ENCODE measurements at regions not wholly inside any gene's neighbourhood (a gene's known extent, or its start where the extent isn't known, plus 50 kb on each side); places are given as distances from the start of the nearest gene placed in this dataset.

DNA sequence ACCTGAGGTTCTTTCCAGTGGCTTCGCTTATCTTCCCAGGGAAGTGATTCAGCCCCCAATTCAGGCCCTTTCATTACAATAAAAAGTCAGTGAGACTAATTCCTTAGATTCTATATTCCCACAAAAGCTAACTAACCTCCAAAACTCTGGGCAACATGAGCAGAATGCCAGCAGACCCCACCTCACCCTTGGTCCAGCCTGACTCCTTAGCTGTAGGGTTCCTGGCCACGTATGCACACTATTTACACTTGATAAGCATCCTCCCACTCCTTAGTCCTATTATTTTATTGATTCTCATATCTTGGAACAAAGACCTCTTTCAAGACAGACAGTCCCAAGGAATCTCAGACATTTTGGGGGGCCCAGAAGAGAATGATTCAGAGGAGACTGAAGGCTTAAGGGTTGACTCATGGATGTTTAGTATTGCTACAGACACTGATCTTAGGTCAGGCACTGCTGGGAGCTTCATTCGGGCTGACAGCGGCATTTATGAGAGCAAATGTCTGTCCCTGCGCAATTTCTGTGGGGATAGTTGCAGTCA, 162.6 kb upstream of the GDF10 start:
- H3K4me1 ChIP-seq (ENCODE audit: insufficient read depth, low read length), result peaks cover 20% of the 10 kb centered on the region
- H3K9me3 ChIP-seq (ENCODE audit: low read depth, low read length), result no peaks in the 10 kb centered on the region
- no peaks in the 10 kb centered on the region for H3K27me3 ChIP-seq (ENCODE audit: insufficient read depth, low read length)
- H3K4me3 ChIP-seq (ENCODE audit: low read length), result no peak overlapping the region

DNA sequence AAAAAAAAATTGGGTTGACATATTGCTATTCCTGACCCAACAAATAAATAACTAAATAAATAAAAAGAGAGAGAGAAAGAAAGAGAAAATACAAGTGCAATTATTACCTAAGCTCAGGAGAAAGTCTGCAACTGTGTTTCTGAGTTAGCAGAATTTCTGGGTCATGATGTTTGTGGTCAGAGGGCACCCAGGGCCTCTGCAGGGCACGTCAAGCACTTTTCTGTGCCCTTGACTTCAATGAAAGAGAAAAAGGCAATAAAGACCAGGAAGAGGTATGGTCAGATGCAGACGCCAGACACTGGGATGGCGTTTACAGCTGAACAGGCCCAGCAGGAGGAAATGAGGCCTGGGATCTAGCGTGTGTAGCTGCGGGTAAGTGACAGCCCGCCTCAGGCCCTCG, 160.9 kb upstream of the GDF10 start:
- H3K4me3 ChIP-seq (ENCODE audit: low read length), result no peak overlapping the region
- H3K4me1 ChIP-seq (ENCODE audit: insufficient read depth, low read length), result peaks cover 12% of the 10 kb centered on the region
- no peaks in the 10 kb centered on the region for H3K9me3 ChIP-seq (ENCODE audit: low read depth, low read length)
- no peaks in the 10 kb centered on the region for H3K27me3 ChIP-seq (ENCODE audit: insufficient read depth, low read length)

DNA sequence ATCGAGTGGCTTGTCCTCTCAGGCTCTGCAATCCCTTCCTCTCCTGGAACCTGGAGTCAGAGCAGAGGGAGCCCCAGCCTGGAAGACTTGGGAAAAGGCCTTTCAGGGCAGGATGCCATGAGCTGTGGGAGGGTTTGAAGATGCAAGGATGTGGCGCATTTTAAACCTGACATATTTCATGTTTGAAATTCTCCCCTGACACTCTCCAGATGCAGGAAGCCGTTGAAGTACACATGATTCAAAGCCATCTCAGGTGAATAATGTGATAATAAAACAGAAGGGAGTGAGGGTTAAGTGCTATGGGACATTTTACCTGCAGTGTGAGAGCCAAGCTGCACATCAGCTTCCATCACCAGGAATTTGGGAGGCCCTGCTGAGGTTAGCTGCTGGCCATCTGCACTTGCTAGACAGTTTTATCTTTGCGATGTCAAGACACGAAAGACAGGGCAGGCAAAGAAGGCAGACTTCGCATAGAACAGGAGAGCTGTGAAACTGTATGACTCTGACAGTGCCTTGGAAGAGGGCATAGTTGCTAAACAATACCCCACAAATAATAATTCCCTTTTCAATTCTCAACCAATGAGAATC, 159.1 kb upstream of the GDF10 start:
- no peaks in the 10 kb centered on the region for H3K27me3 ChIP-seq (ENCODE audit: insufficient read depth, low read length)

DNA sequence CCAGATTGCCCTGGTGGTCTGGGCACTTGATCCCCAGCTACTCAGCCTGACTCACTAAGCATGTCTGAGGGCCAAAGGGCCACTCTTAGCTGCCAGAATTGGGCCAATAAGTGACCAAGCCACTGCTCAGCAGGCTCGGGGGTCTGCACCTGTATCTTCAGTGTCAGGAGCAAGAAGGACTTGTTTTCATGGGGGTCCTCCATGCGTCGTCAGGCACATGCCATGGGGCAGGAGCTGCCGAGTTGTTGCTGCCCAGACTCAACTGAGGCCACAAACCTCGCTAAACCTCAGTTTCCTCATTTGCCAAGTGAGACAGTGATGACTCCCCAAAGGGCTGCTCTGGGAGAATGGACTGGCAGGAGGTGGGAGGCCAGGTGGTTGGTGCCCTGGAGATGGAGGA, 158.6 kb upstream of the GDF10 start:
- Histone ChIP-seq H3K4me3 (ENCODE audit: low read length) (no peak overlapping the region), H3K4me1 (ENCODE audit: insufficient read depth, low read length) (no peaks in the 10 kb centered on the region), H3K27me3 (ENCODE audit: insufficient read depth, low read length) (no peaks in the 10 kb centered on the region), H3K9me3 (ENCODE audit: low read depth, low read length) (no peaks in the 10 kb centered on the region)

More for the DNA sequence above, 159.1 kb upstream of the GDF10 start:
- Histone ChIP-seq H3K4me3 (ENCODE audit: low read length) (no peak overlapping the region), H3K9me3 (ENCODE audit: low read depth, low read length) (no peaks in the 10 kb centered on the region), H3K4me1 (ENCODE audit: insufficient read depth, low read length) (no peaks in the 10 kb centered on the region)

DNA sequence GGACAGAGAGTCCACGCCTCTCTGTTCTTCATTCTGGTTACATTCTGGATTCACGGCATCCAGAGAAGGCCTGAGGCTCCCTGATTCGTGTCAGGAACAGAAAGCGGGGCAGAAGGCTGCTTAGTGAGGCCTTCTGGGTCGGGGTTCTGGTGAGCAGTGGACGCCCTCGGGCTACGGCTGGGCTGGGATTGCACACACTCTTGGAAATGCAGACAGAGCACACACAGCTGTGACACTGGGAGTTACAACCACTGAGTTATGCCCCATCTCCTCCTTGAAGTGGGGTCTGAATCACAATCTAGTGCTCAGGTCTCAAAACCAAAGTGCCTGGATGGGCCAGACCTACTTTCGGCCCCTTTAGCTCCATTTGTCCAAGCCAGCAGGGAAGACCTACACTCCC, 156.9 kb upstream of the GDF10 start:
- no peaks in the 10 kb centered on the region for H3K4me1 ChIP-seq (ENCODE audit: insufficient read depth, low read length)
- no peak overlapping the region for H3K4me3 ChIP-seq (ENCODE audit: low read length)

DNA sequence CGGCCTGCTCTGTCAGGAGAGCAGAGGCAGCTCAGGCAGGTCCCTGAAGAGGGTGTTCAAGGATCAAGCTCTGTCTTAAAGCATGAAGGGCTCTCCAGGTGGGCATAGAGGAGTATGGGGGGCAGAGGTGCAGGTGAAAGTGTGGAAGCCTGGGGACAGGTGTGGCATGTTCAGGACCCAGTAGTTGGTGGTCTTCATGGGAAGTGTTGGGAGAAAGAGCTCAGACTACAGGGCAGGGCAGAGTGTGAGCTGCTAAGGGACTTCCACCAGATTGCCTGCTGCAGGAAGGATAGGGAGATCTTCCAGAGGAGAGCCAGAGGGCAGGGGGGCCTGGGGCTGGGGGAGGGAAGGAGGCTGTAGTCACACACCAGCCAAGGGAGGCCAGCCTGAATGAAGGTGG, 156.5 kb upstream of the GDF10 start:
- H3K4me1 ChIP-seq (ENCODE audit: insufficient read depth, low read length), result no peaks in the 10 kb centered on the region
- no peaks in the 10 kb centered on the region for H3K9me3 ChIP-seq (ENCODE audit: low read depth, low read length)
- no peaks in the 10 kb centered on the region for H3K27me3 ChIP-seq (ENCODE audit: insufficient read depth, low read length)
- no peak overlapping the region for H3K4me3 ChIP-seq (ENCODE audit: low read length)

More for the DNA sequence above, 156.9 kb upstream of the GDF10 start:
- Histone ChIP-seq H3K9me3 (ENCODE audit: low read depth, low read length) (no peaks in the 10 kb centered on the region), H3K27me3 (ENCODE audit: insufficient read depth, low read length) (no peaks in the 10 kb centered on the region)

DNA sequence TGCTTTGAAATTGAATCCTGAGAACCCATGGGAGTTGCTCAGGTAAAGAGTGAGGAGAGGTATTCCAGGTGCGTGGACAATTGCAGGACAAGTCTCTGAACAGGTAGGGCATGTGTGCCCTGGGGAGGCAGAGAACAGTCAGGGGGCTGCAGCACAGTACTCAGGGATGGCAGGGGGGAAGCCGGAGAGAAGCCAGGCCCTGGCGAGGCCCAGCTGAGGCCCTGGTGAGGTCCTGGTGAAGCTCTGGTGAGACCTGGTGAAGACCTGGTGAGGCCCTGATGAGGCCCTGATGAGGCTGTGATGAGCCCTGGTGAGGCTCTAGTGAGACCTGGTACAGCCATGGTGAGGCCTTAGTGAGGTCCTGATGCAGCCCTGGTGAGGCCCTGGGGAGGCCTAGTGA, 155.5 kb upstream of the GDF10 start:
- Histone ChIP-seq H3K4me1 (ENCODE audit: insufficient read depth, low read length) (no peaks in the 10 kb centered on the region), H3K27me3 (ENCODE audit: insufficient read depth, low read length) (no peaks in the 10 kb centered on the region), H3K9me3 (ENCODE audit: low read depth, low read length) (no peaks in the 10 kb centered on the region), H3K4me3 (ENCODE audit: low read length) (no peak overlapping the region)

DNA sequence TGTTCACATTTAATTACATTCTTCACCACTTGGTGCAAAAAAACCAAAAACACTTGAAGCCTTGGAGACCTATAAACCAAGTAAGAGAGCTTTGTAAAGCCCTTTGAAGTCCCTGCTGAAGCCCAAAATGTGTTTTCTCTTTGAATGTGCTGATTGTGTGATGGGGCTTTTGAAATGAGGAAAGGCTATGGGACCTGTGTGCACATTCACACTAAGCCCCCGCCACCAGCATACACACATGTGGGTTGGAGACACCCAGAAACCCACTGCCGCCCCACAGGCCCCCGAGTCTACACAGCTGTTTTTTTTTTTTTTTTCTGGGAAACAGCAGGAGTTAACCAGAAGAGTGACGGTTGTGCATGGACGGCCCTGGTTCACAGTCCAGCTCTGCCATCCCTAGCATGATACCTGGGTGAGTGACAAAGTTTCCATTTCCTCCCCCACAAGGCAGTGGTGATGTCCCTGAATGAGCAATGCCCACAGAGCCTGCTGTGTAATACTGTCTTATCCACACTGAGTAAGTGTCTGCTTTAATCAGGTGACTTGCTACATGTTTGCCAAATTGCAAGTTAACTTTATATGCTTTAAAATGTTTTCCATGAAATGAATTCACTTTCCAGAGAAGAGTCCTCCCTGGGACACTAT, 154.6 kb upstream of the GDF10 start:
- Histone ChIP-seq H3K4me1 (ENCODE audit: insufficient read depth, low read length) (no peaks in the 10 kb centered on the region), H3K9me3 (ENCODE audit: low read depth, low read length) (no peaks in the 10 kb centered on the region), H3K27me3 (ENCODE audit: insufficient read depth, low read length) (no peaks in the 10 kb centered on the region), H3K4me3 (ENCODE audit: low read length) (no peak overlapping the region)

DNA sequence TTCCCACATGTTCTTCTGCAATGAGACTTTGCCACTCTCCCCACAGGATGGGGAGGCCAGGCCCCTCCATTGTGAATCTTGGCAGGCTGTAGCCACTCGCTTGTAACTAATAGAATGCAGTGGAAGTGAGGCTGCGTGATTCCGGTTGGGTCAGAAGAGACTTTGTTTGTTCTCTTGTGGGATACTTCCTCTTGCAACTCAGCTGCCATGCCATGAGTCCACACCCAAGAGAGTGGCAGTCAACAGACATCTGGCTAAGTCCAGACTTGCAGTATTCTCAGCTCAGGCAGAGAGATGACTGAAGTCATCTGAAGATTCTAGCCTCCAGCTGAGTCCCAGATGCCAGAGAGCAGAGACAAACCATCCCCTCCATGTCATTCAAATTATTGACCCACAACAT, 153.4 kb upstream of the GDF10 start:
- no peak overlapping the region for H3K4me3 ChIP-seq (ENCODE audit: low read length)
- H3K4me1 ChIP-seq (ENCODE audit: insufficient read depth, low read length), result no peaks in the 10 kb centered on the region
- H3K9me3 ChIP-seq (ENCODE audit: low read depth, low read length), result no peaks in the 10 kb centered on the region
- H3K27me3 ChIP-seq (ENCODE audit: insufficient read depth, low read length), result no peaks in the 10 kb centered on the region

DNA sequence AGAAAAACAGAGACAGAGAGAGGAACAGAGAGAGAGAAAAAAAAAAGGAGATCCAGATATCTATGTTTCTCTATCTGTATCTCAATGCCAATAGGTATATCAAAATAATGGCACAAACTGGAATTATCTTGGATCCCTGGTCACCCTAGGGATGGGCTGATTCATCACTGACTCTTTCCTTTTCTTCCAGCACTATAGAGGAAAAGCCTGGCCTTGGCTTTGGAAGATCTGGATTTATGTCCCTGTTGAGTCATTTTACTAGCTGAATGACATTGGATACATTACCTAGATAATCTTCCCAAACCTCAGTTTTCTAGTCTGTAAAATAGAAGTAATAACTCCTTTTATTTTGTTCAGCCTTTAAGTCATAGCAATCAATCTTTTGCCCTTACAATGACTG, 152.8 kb upstream of the GDF10 start:
- Histone ChIP-seq H3K4me3 (ENCODE audit: low read length) (no peak overlapping the region), H3K27me3 (ENCODE audit: insufficient read depth, low read length) (no peaks in the 10 kb centered on the region), H3K4me1 (ENCODE audit: insufficient read depth, low read length) (no peaks in the 10 kb centered on the region), H3K9me3 (ENCODE audit: low read depth, low read length) (no peaks in the 10 kb centered on the region)

DNA sequence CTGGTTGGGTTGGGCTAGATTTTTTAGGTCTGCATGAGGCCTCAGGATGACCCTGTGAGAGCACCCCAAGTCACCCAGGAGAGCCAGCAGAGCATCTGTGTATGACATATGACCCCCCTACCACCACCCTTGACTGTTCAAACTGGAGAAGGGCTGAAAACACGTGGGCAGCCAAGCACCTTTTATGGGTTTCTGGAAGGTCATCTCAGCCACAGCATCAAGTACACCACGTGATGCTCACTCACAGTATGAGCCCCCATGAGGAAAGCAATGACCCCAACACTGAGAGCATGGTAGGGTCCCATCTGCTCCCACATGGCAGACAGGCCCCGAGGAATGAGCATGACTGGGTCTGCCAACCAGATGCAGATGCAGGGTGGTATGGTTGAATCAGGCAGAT, 149.4 kb upstream of the GDF10 start:
- no peak overlapping the region for H3K4me3 ChIP-seq (ENCODE audit: low read length)
- peaks cover 14% of the 10 kb centered on the region for H3K9me3 ChIP-seq (ENCODE audit: low read depth, low read length)
- H3K27me3 ChIP-seq (ENCODE audit: insufficient read depth, low read length), result no peaks in the 10 kb centered on the region
- H3K4me1 ChIP-seq (ENCODE audit: insufficient read depth, low read length), result no peaks in the 10 kb centered on the region

DNA sequence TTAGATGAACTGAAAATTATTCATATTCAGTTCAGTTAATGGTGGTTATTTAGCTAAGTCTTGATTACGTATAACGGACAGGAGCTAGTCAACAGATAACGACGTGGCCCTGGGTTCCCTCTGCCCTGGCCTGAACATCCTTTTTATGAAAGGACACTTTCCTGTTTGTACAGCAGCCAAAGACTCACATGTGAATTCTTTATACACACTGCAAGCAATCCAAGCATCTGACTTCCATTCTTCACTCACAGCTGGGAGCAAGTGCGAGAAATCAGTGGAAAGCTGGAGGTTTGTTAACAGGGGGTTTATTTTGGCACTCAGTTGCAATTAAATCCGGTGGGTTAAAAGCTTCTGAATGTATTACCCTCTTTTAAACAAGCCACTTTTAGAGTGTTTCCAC, 148.1 kb upstream of the GDF10 start:
- no peak overlapping the region for H3K4me3 ChIP-seq (ENCODE audit: low read length)
- no peaks in the 10 kb centered on the region for H3K4me1 ChIP-seq (ENCODE audit: insufficient read depth, low read length)
- H3K9me3 ChIP-seq (ENCODE audit: low read depth, low read length), result peaks cover 17% of the 10 kb centered on the region
- no peaks in the 10 kb centered on the region for H3K27me3 ChIP-seq (ENCODE audit: insufficient read depth, low read length)

DNA sequence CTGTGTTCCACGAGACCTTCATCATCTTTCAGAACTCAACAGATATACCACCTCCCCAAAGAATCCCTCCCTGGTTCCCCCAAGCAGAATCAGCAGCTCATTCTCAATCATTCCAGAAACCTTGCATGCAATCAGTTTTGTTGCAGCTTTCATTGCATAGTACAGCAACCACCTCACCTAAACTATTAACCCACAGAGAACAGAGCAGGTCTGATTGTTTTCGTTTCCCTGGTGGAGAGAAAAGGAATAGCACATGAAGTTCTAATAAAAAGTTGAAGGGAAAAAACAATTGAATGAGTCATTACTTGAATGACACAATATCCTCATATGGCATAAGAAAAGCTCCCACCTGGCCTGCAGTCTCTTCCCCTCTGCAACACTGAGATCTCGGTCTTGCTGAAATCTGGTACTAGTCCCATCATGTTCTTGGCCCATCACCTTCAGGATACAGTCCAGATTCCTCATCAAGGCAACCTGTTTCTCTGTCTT, 147.1 kb upstream of the GDF10 start:
- H3K4me1 ChIP-seq (ENCODE audit: insufficient read depth, low read length), result no peaks in the 10 kb centered on the region
- H3K4me3 ChIP-seq (ENCODE audit: low read length), result no peak overlapping the region
- H3K9me3 ChIP-seq (ENCODE audit: low read depth, low read length), result peaks cover 17% of the 10 kb centered on the region
- H3K27me3 ChIP-seq (ENCODE audit: insufficient read depth, low read length), result no peaks in the 10 kb centered on the region

DNA sequence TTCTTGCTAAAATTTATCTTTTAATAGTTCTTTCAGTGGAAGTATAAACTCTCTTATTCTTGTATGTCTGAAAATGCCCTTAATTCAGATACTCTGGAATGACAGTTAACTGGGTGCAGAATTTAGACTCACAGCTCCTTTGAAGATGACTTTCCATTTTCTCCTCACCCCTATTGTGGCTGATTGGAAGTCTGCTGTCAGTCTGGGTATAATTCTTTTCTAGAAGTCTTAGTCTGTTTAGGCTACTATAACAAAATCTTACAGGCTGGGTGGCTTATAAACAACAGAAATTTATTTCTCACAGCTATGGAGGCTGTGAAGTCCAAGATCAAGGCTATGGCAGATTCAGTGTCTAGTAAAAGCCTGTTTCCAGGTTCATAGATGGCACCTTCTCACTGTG, 145.2 kb upstream of the GDF10 start:
- H3K4me3 ChIP-seq (ENCODE audit: low read length), result no peak overlapping the region
- peaks cover 17% of the 10 kb centered on the region for H3K9me3 ChIP-seq (ENCODE audit: low read depth, low read length)
- no peaks in the 10 kb centered on the region for H3K4me1 ChIP-seq (ENCODE audit: insufficient read depth, low read length)
- H3K27me3 ChIP-seq (ENCODE audit: insufficient read depth, low read length), result no peaks in the 10 kb centered on the region

DNA sequence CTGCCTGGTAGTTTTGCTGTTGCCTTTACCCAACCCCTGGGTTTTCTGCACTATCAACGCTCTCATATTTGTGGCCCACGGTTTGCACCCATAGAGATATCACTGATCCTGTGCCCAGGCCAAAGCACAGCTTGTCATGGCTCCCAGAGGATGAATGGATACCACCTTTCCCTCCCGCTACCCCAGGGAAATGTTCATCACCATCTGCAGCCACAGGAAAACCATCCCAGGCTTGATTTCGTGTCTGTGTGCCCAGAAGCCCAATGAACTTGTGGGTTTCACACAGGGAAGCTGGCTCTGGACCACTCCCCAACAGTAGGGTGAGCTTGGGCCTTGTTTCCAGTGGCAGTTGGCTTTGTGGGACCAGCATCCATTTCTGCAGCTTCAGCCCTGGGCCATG, 143.1 kb upstream of the GDF10 start:
- Histone ChIP-seq H3K4me3 (ENCODE audit: low read length) (no peak overlapping the region), H3K9me3 (ENCODE audit: low read depth, low read length) (peaks cover 17% of the 10 kb centered on the region), H3K4me1 (ENCODE audit: insufficient read depth, low read length) (peaks cover 15% of the 10 kb centered on the region), H3K27me3 (ENCODE audit: insufficient read depth, low read length) (no peaks in the 10 kb centered on the region)

All from mononuclear cell (primary cell).